ENCODE measurements at regions not wholly inside any gene's neighbourhood (a gene's known extent, or its start where the extent isn't known, plus 50 kb on each side); places are given as distances from the start of the nearest gene placed in this dataset.

DNA sequence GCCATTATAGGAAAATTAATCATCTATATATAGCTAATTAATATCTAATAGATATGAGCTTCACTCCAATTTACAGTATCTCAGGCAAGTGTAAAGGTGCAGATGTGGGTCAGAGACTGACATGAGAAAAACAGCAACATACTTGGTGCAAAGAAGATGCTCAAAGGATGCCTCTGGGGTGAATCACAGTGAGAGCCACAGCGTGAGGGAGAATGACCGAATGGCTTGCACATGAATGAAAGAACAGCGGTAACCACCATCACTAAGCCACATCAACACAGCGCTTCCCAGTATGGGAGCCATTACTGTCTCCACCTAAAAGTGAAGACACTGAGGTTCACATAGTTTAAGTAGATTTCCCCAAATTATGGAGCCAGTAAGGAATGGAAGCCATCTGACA is 423.4 kb upstream of the ID2 start:
- Histone ChIP-seq H3K4me1 (ENCODE audit: control insufficient read depth, insufficient read depth, low read length, poor library complexity, severe bottlenecking) (no peaks in the 10 kb centered on the region), H3K36me3 (ENCODE audit: control insufficient read depth, insufficient read depth, low read length) (no peaks in the 10 kb centered on the region), H3K27me3 (replicated peaks; ENCODE audit: control insufficient read depth, insufficient read depth, low read length, poor library complexity, severe bottlenecking) (no peaks in the 10 kb centered on the region), H3K4me3 (ENCODE audit: insufficient read depth, low read depth, low read length, poor library complexity, severe bottlenecking) (no peak overlapping the region), H3K27ac (ENCODE audit: insufficient read depth, low read length, poor library complexity, severe bottlenecking) (no peak overlapping the region), H3K9me3 (ENCODE audit: control insufficient read depth, low read length) (no peaks in the 10 kb centered on the region)
- no peak for DNase-seq

GRCh38 chr2:8259106-8259840 is 422.6 kb upstream of the ID2 start:
- no peaks in the 10 kb centered on the region for H3K27me3 ChIP-seq (replicated peaks; ENCODE audit: control insufficient read depth, insufficient read depth, low read length, poor library complexity, severe bottlenecking)
- no peaks in the 10 kb centered on the region for H3K4me1 ChIP-seq (ENCODE audit: control insufficient read depth, insufficient read depth, low read length, poor library complexity, severe bottlenecking)
- no peak overlapping the region for H3K4me3 ChIP-seq (ENCODE audit: insufficient read depth, low read depth, low read length, poor library complexity, severe bottlenecking)
- DNase-seq, result no peak
- H3K27ac ChIP-seq (ENCODE audit: insufficient read depth, low read length, poor library complexity, severe bottlenecking), result no peak overlapping the region
- H3K36me3 ChIP-seq (ENCODE audit: control insufficient read depth, insufficient read depth, low read length), result no peaks in the 10 kb centered on the region
- no peaks in the 10 kb centered on the region for H3K9me3 ChIP-seq (ENCODE audit: control insufficient read depth, low read length)

- no peaks in the 10 kb centered on the region for H3K27me3 ChIP-seq (replicated peaks; ENCODE audit: control insufficient read depth, insufficient read depth, low read length, poor library complexity, severe bottlenecking)
- H3K4me1 ChIP-seq (ENCODE audit: control insufficient read depth, insufficient read depth, low read length, poor library complexity, severe bottlenecking), result no peaks in the 10 kb centered on the region
- H3K36me3 ChIP-seq (ENCODE audit: control insufficient read depth, insufficient read depth, low read length), result no peaks in the 10 kb centered on the region
- H3K9me3 ChIP-seq (ENCODE audit: control insufficient read depth, low read length), result no peaks in the 10 kb centered on the region
- H3K4me3 ChIP-seq (ENCODE audit: insufficient read depth, low read depth, low read length, poor library complexity, severe bottlenecking), result no peak overlapping the region
- H3K27ac ChIP-seq (ENCODE audit: insufficient read depth, low read length, poor library complexity, severe bottlenecking), result no peak overlapping the region
- DNase-seq, result no peak
Measured at GRCh38 chr2:8259841-8260178, 422.0 kb upstream of the ID2 start.

DNA sequence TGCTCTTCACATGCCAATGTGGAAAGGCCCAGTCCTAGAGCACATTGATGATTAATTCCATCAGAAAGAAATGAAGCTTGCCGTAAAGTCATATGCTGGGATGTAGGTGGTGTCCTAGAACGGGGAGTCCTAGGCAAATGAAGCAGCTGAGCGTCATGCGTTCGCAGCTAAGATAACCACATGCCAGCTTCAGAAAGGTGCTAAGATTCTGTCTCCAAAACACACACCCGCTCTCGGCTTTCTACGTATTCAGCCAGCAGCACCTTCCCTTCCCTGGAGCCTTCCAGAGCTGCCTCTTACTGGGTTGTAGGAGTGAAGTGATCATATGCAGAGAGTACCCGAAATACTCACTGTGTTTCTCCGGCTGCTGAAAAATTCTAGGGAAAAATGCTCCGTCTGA is 421.6 kb upstream of the ID2 start:
- H3K9me3 ChIP-seq (ENCODE audit: control insufficient read depth, low read length), result no peaks in the 10 kb centered on the region
- no peak overlapping the region for H3K27ac ChIP-seq (ENCODE audit: insufficient read depth, low read length, poor library complexity, severe bottlenecking)
- H3K4me1 ChIP-seq (ENCODE audit: control insufficient read depth, insufficient read depth, low read length, poor library complexity, severe bottlenecking), result no peaks in the 10 kb centered on the region
- no peaks in the 10 kb centered on the region for H3K27me3 ChIP-seq (replicated peaks; ENCODE audit: control insufficient read depth, insufficient read depth, low read length, poor library complexity, severe bottlenecking)
- H3K36me3 ChIP-seq (ENCODE audit: control insufficient read depth, insufficient read depth, low read length), result no peaks in the 10 kb centered on the region
- H3K4me3 ChIP-seq (ENCODE audit: insufficient read depth, low read depth, low read length, poor library complexity, severe bottlenecking), result no peak overlapping the region
- DNase-seq, result no peak

GRCh38 chr2:8263901-8264300 is 418.0 kb upstream of the ID2 start:
- H3K36me3 ChIP-seq (ENCODE audit: control insufficient read depth, insufficient read depth, low read length), result no peaks in the 10 kb centered on the region
- no peaks in the 10 kb centered on the region for H3K9me3 ChIP-seq (ENCODE audit: control insufficient read depth, low read length)
- no peak overlapping the region for H3K27ac ChIP-seq (ENCODE audit: insufficient read depth, low read length, poor library complexity, severe bottlenecking)
- H3K27me3 ChIP-seq (replicated peaks; ENCODE audit: control insufficient read depth, insufficient read depth, low read length, poor library complexity, severe bottlenecking), result no peaks in the 10 kb centered on the region
- H3K4me1 ChIP-seq (ENCODE audit: control insufficient read depth, insufficient read depth, low read length, poor library complexity, severe bottlenecking), result no peaks in the 10 kb centered on the region
- no peak overlapping the region for H3K4me3 ChIP-seq (ENCODE audit: insufficient read depth, low read depth, low read length, poor library complexity, severe bottlenecking)
- no peak for DNase-seq

DNA sequence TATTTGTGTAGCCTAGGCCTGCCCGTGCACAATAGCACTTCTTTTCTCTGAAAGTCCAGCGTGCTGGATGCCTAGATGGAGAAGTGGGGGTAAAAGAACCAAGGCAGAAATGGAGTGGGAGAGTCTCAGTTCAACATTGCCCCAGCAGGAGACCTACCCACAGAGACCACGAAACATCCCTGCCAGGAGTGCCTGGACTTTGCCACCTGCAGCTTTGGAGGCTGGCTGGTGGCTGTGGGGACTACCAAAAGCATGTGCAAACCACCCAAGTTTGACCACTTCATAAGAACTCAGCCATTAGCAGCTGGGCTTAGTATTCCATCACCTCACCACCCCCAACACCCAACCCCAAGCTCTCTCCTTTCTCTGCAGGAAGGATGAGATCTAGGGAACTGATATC is 416.9 kb upstream of the ID2 start:
- Histone ChIP-seq H3K4me1 (ENCODE audit: control insufficient read depth, insufficient read depth, low read length, poor library complexity, severe bottlenecking) (no peaks in the 10 kb centered on the region), H3K27ac (ENCODE audit: insufficient read depth, low read length, poor library complexity, severe bottlenecking) (no peak overlapping the region), H3K27me3 (replicated peaks; ENCODE audit: control insufficient read depth, insufficient read depth, low read length, poor library complexity, severe bottlenecking) (no peaks in the 10 kb centered on the region), H3K36me3 (ENCODE audit: control insufficient read depth, insufficient read depth, low read length) (no peaks in the 10 kb centered on the region), H3K9me3 (ENCODE audit: control insufficient read depth, low read length) (no peaks in the 10 kb centered on the region), H3K4me3 (ENCODE audit: insufficient read depth, low read depth, low read length, poor library complexity, severe bottlenecking) (no peak overlapping the region)
- no peak for DNase-seq

DNA sequence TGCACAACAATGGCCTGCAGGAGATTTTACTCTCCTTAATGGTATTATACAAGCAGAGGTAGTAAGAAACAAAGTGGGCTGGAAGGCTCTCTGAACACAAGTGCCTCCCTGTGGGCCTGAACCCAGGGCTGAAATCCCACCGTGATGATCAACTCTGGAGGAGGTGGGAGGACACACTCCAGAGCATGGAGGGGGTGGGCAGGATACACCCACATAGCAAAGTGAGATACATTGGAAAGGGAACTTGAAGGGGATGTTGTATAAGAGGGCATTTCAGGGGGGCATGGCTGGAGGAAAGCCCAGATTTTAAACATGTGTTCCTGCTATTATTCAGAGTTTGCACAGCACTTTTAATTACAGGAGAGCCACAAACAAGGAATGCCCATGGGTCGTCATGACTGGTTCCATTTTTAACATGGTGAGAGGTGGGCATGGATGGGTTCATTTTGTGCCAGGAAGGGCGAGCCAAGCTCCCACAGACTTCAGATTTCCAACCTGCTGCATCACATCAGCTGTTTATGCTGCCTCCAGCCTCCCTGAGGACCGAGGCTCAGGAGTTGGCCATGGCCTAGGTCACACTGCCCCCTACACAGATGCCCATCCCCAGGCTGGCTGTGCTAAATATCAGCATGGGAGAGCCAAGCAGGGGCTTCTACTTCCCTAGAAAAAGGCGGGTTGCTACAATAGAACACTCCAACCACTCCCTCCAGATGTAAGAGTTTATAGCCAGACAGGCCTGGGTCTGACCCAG is 416.2 kb upstream of the ID2 start:
- Histone ChIP-seq H3K36me3 (ENCODE audit: control insufficient read depth, insufficient read depth, low read length) (no peaks in the 10 kb centered on the region), H3K9me3 (ENCODE audit: control insufficient read depth, low read length) (no peaks in the 10 kb centered on the region), H3K27me3 (replicated peaks; ENCODE audit: control insufficient read depth, insufficient read depth, low read length, poor library complexity, severe bottlenecking) (no peaks in the 10 kb centered on the region), H3K4me3 (ENCODE audit: insufficient read depth, low read depth, low read length, poor library complexity, severe bottlenecking) (no peak overlapping the region), H3K27ac (ENCODE audit: insufficient read depth, low read length, poor library complexity, severe bottlenecking) (no peak overlapping the region), H3K4me1 (ENCODE audit: control insufficient read depth, insufficient read depth, low read length, poor library complexity, severe bottlenecking) (no peaks in the 10 kb centered on the region)
- no peak for DNase-seq

DNA sequence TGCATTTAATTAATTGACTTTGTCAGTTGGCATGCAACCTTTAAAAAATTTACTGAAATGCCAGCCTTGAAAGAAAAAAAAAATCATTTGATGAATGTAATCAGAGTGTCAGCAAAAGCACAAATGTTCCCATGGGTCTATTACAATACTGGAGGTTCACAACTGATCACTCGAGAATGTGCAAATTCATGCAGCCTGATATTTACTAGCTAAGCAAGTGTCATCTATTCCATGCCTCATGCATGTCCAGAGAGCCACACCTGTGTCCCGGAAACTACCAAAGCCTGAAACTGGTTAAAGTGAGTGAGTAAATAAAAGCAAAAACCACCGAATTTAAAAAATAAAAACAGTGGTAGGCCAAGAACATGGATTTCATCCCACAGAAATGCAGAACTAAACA is 415.3 kb upstream of the ID2 start:
- H3K36me3 ChIP-seq (ENCODE audit: control insufficient read depth, insufficient read depth, low read length), result no peaks in the 10 kb centered on the region
- no peaks in the 10 kb centered on the region for H3K9me3 ChIP-seq (ENCODE audit: control insufficient read depth, low read length)
- H3K4me3 ChIP-seq (ENCODE audit: insufficient read depth, low read depth, low read length, poor library complexity, severe bottlenecking), result no peak overlapping the region
- no peaks in the 10 kb centered on the region for H3K4me1 ChIP-seq (ENCODE audit: control insufficient read depth, insufficient read depth, low read length, poor library complexity, severe bottlenecking)
- no peak for DNase-seq
- no peaks in the 10 kb centered on the region for H3K27me3 ChIP-seq (replicated peaks; ENCODE audit: control insufficient read depth, insufficient read depth, low read length, poor library complexity, severe bottlenecking)
- H3K27ac ChIP-seq (ENCODE audit: insufficient read depth, low read length, poor library complexity, severe bottlenecking), result no peak overlapping the region

GRCh38 chr2:8267048-8267447 is 414.8 kb upstream of the ID2 start:
- H3K4me3 ChIP-seq (ENCODE audit: insufficient read depth, low read depth, low read length, poor library complexity, severe bottlenecking), result no peak overlapping the region
- no peaks in the 10 kb centered on the region for H3K9me3 ChIP-seq (ENCODE audit: control insufficient read depth, low read length)
- DNase-seq, result no peak
- no peak overlapping the region for H3K27ac ChIP-seq (ENCODE audit: insufficient read depth, low read length, poor library complexity, severe bottlenecking)
- no peaks in the 10 kb centered on the region for H3K36me3 ChIP-seq (ENCODE audit: control insufficient read depth, insufficient read depth, low read length)
- no peaks in the 10 kb centered on the region for H3K27me3 ChIP-seq (replicated peaks; ENCODE audit: control insufficient read depth, insufficient read depth, low read length, poor library complexity, severe bottlenecking)
- no peaks in the 10 kb centered on the region for H3K4me1 ChIP-seq (ENCODE audit: control insufficient read depth, insufficient read depth, low read length, poor library complexity, severe bottlenecking)

GRCh38 chr2:8267721-8268120 is 414.1 kb upstream of the ID2 start:
- Histone ChIP-seq H3K27me3 (replicated peaks; ENCODE audit: control insufficient read depth, insufficient read depth, low read length, poor library complexity, severe bottlenecking) (no peaks in the 10 kb centered on the region), H3K36me3 (ENCODE audit: control insufficient read depth, insufficient read depth, low read length) (no peaks in the 10 kb centered on the region), H3K9me3 (ENCODE audit: control insufficient read depth, low read length) (no peaks in the 10 kb centered on the region), H3K4me3 (ENCODE audit: insufficient read depth, low read depth, low read length, poor library complexity, severe bottlenecking) (no peak overlapping the region), H3K27ac (ENCODE audit: insufficient read depth, low read length, poor library complexity, severe bottlenecking) (no peak overlapping the region), H3K4me1 (ENCODE audit: control insufficient read depth, insufficient read depth, low read length, poor library complexity, severe bottlenecking) (no peaks in the 10 kb centered on the region)
- DNase-seq, result no peak

Measured in effector memory CD4-positive, alpha-beta T cell (primary cell).